ENCODE measurements at regions not wholly inside any gene's neighbourhood (a gene's known extent, or its start where the extent isn't known, plus 50 kb on each side); places are given as distances from the start of the nearest gene placed in this dataset.

DNA sequence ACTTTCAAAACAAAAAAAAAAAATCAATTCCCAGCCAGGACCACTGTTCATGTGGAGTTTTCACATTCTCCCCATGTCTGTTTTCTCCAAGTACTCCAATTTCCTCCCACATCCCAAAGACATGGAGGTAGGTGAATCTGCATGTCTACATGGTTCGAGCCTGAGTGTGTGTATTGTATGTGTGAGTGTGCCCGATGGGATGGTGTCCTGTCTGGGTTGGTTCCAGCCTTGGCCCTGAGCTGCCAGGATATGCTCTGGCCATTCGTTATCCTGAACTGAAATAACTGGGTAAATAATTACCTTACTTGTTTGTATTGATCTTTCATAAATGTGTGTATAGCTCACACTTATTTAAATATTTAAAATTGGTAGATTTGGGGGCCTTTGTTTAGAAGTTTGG, 452.3 kb upstream of the RORB start:
- Histone ChIP-seq H4K20me1 (ENCODE audit: insufficient read depth, low read length) (no peaks in the 10 kb centered on the region), H2BK15ac (ENCODE audit: low read depth, low read length) (no peak overlapping the region), H2AK5ac (ENCODE audit: low read depth, low read length) (no peak overlapping the region), H3K79me1 (ENCODE audit: low read depth in 1 of 2, low read length in 2 of 2) (no peaks in the 10 kb centered on the region), H3K27ac (ENCODE audit: insufficient read depth, low read length) (no peak overlapping the region), H4K91ac (ENCODE audit: insufficient read depth, low read depth, low read length) (no peak overlapping the region), H3K18ac (ENCODE audit: low read depth, low read length) (no peak overlapping the region), H4K5ac (ENCODE audit: low read depth, low read length) (no peak overlapping the region), H2BK20ac (ENCODE audit: low read depth, low read length) (no peak overlapping the region), H3K4me2 (ENCODE audit: low read depth, low read length) (no peak overlapping the region), H2BK5ac (ENCODE audit: low read depth, low read length, poor library complexity, severe bottlenecking) (no peak overlapping the region), H3K9ac (ENCODE audit: low read depth, low read length) (no peak overlapping the region), H3K14ac (replicated peaks; ENCODE audit: low read depth, low read length) (no peak overlapping the region), H2AFZ (replicated peaks; ENCODE audit: low read length, poor library complexity) (no peak overlapping the region), H3K56ac (ENCODE audit: extremely low read depth, insufficient read depth, low read length) (no peak overlapping the region), H3K36me3 (ENCODE audit: control insufficient read depth, insufficient read depth, low read length) (no peaks in the 10 kb centered on the region), H3K27me3 (ENCODE audit: control insufficient read depth, insufficient read depth, low read length) (no peaks in the 10 kb centered on the region), H3K4ac (ENCODE audit: low read depth, low read length) (no peak overlapping the region), H2AK9ac (replicated peaks; ENCODE audit: low read depth, low read length, poor library complexity) (no peak overlapping the region), H4K8ac (ENCODE audit: low read depth in 2 of 2, low read length in 2 of 2) (no peak overlapping the region), H3K9me1 (ENCODE audit: insufficient read depth, low read length) (no peaks in the 10 kb centered on the region), H3K9me3 (ENCODE audit: control insufficient read depth, insufficient read depth, low read length) (peaks cover 4% of the 10 kb centered on the region), H3K23ac (ENCODE audit: low read depth, low read length) (no peak overlapping the region), H3K4me1 (ENCODE audit: control insufficient read depth, insufficient read depth, low read length) (no peaks in the 10 kb centered on the region), H2BK120ac (ENCODE audit: low read depth, low read length) (no peak overlapping the region), H3K4me3 (ENCODE audit: insufficient read depth, low read depth, low read length) (no peak overlapping the region)
- BruUV-seq (replicated peaks) = no TSS peak
- WGBS, 2 experiments (ENCODE audit: extremely low coverage in 2 of 2, insufficient read length in 1 of 2) = no CpG with 5 or more reads among the region's 3 CpGs
- DNase-seq (no peak), ATAC-seq (ENCODE audit: low read depth) (no peak)
- intact Hi-C loops (cut with micrococcal nuclease) (no loop called here), dilution Hi-C loops (cut with HindIII; ENCODE audit: low sequenced_read_pairs, unreplicated experiment) (no loop called here), in situ Hi-C loops (cut with MboI; ENCODE audit: low sequenced_read_pairs) (no loop called here)
- POLR2A ChIA-PET (ENCODE audit: unreplicated experiment) = no interaction called here
- TF ChIP-seq, protein P1, sequence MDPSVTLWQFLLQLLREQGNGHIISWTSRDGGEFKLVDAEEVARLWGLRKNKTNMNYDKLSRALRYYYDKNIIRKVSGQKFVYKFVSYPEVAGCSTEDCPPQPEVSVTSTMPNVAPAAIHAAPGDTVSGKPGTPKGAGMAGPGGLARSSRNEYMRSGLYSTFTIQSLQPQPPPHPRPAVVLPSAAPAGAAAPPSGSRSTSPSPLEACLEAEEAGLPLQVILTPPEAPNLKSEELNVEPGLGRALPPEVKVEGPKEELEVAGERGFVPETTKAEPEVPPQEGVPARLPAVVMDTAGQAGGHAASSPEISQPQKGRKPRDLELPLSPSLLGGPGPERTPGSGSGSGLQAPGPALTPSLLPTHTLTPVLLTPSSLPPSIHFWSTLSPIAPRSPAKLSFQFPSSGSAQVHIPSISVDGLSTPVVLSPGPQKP (IDR thresholded peaks at IDR 0.05; ENCODE audit: borderline replicate concordance, low read depth, low read length) = no peak
- TF ChIP-seq CHD1 (IDR thresholded peaks at IDR 0.05; ENCODE audit: low read depth, low read length) (no peak), RAD21 (IDR thresholded peaks at IDR 0.05; ENCODE audit: low read length) (no peak), POLR2A (IDR thresholded peaks at IDR 0.05; ENCODE audit: low read depth, low read length) (no peak), MXI1 (IDR thresholded peaks at IDR 0.05; ENCODE audit: borderline replicate concordance, low read depth, low read length) (no peak), RFX5 (IDR thresholded peaks at IDR 0.05; ENCODE audit: low read depth, low read length) (no peak), CEBPB (IDR thresholded peaks at IDR 0.05; ENCODE audit: low read depth, low read length) (no peak), FOS (IDR thresholded peaks at IDR 0.05; ENCODE audit: low read depth, low read length) (no peak), MAZ (IDR thresholded peaks at IDR 0.05; ENCODE audit: borderline replicate concordance, low read depth, low read length) (no peak), NFE2L2 (IDR thresholded peaks at IDR 0.05; ENCODE audit: low read depth, low read length) (no peak), BHLHE40 (IDR thresholded peaks at IDR 0.05; ENCODE audit: low read depth, low read length) (no peak), MAFK (IDR thresholded peaks at IDR 0.05; ENCODE audit: low read depth, low read length) (no peak), SMC3 (IDR thresholded peaks at IDR 0.05; ENCODE audit: low read depth, low read length) (no peak), RCOR1 (IDR thresholded peaks at IDR 0.05; ENCODE audit: insufficient replicate concordance, low read length) (no peak)
- TF ChIP-seq, protein P2, sequence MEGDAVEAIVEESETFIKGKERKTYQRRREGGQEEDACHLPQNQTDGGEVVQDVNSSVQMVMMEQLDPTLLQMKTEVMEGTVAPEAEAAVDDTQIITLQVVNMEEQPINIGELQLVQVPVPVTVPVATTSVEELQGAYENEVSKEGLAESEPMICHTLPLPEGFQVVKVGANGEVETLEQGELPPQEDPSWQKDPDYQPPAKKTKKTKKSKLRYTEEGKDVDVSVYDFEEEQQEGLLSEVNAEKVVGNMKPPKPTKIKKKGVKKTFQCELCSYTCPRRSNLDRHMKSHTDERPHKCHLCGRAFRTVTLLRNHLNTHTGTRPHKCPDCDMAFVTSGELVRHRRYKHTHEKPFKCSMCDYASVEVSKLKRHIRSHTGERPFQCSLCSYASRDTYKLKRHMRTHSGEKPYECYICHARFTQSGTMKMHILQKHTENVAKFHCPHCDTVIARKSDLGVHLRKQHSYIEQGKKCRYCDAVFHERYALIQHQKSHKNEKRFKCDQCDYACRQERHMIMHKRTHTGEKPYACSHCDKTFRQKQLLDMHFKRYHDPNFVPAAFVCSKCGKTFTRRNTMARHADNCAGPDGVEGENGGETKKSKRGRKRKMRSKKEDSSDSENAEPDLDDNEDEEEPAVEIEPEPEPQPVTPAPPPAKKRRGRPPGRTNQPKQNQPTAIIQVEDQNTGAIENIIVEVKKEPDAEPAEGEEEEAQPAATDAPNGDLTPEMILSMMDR (conservative IDR thresholded peaks at IDR 0.05; ENCODE audit: low read depth, low read length) = no peak
- TF ChIP-seq, protein P3, sequence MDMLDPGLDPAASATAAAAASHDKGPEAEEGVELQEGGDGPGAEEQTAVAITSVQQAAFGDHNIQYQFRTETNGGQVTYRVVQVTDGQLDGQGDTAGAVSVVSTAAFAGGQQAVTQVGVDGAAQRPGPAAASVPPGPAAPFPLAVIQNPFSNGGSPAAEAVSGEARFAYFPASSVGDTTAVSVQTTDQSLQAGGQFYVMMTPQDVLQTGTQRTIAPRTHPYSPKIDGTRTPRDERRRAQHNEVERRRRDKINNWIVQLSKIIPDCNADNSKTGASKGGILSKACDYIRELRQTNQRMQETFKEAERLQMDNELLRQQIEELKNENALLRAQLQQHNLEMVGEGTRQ (IDR thresholded peaks at IDR 0.05; ENCODE audit: low read depth, low read length) = no peak
- CTCF ChIA-PET = no interaction called here

Data from IMR-90 (cell line).